Hindlimb muscle (tissue), 1 donor: ENCODE measurements at regions not wholly inside any gene's neighbourhood (a gene's known extent, or its start where the extent isn't known, plus 50 kb on each side); places are given as distances from the start of the nearest gene placed in this dataset.
A peak's percentile ranks its signal among the peaks of the same experiment; 100 is the strongest.

Experiments used
- DNase-seq: peaks from one replicate; pipeline ENCODE4 v3.0.0-alpha.2; 2013

GRCh38 chr3:84439476-84439875, 519.3 kb upstream of the CADM2 start:
- DNase-seq: no peak

- DNase-seq: no peak
These were observed 518.5 kb upstream of the CADM2 start for GRCh38 chr3:84440291-84440690.

GRCh38 chr3:84442533-84442932, 516.3 kb upstream of the CADM2 start:
- no peak for DNase-seq

- DNase-seq: no peak
These were observed 513.9 kb upstream of the CADM2 start for GRCh38 chr3:84444726-84445521.

- no peak for DNase-seq
These were observed 471.5 kb upstream of the CADM2 start for GRCh38 chr3:84487296-84487695.

- no peak for DNase-seq
These were observed 454.0 kb upstream of the CADM2 start for GRCh38 chr3:84504761-84505160.

GRCh38 chr3:84510007-84510406, 448.8 kb upstream of the CADM2 start:
- DNase-seq: no peak

- no peak for DNase-seq
These were observed 435.9 kb upstream of the CADM2 start for GRCh38 chr3:84522893-84523292.

GRCh38 chr3:84536916-84537315, 421.9 kb upstream of the CADM2 start:
- DNase-seq: no peak

- DNase-seq: no peak
These were observed 420.2 kb upstream of the CADM2 start for GRCh38 chr3:84538597-84538996.

- no peak for DNase-seq
These were observed 411.6 kb upstream of the CADM2 start for GRCh38 chr3:84547207-84547606.

- DNase-seq: peak; percentile 1
These were observed 410.5 kb upstream of the CADM2 start for GRCh38 chr3:84547971-84548970.

GRCh38 chr3:84555629-84556028, 403.2 kb upstream of the CADM2 start:
- no peak for DNase-seq

GRCh38 chr3:84566256-84566655, 392.5 kb upstream of the CADM2 start:
- DNase-seq: no peak

- no peak for DNase-seq
These were observed 391.0 kb upstream of the CADM2 start for GRCh38 chr3:84567796-84568195.

GRCh38 chr3:84573962-84574361, 384.8 kb upstream of the CADM2 start:
- DNase-seq: no peak

- DNase-seq: no peak
These were observed 372.4 kb upstream of the CADM2 start for GRCh38 chr3:84586427-84586826.

- DNase-seq: no peak
These were observed 358.0 kb upstream of the CADM2 start for GRCh38 chr3:84600703-84601225.

- no peak for DNase-seq
These were observed 357.5 kb upstream of the CADM2 start for GRCh38 chr3:84601303-84601702.

GRCh38 chr3:84621823-84622222, 337.0 kb upstream of the CADM2 start:
- no peak for DNase-seq

GRCh38 chr3:84634668-84635067, 324.1 kb upstream of the CADM2 start:
- no peak for DNase-seq

GRCh38 chr3:84637272-84637671, 321.5 kb upstream of the CADM2 start:
- no peak for DNase-seq

- DNase-seq: no peak
These were observed 292.3 kb upstream of the CADM2 start for GRCh38 chr3:84666468-84666867.
